Cardiac muscle cell (in vitro differentiated cells and primary cell): ENCODE measurements at regions not wholly inside any gene's neighbourhood (a gene's known extent, or its start where the extent isn't known, plus 50 kb on each side); places are given as distances from the start of the nearest gene placed in this dataset.

Experiments
- DNase-seq, 2 donors: peaks; one replicate each; pipeline versions ENCODE4 v3.0.0 to v3.0.0-alpha.2; 2010 to 2017; ENCODE audit warnings: low read depth in 1 of 2, low spot score in 1 of 2
- H3K27ac ChIP-seq: fragments of 200-600 bp; sonication (generic); 2 replicates; pipeline ENCODE4 v1.5.1; 2016
- H3K27me3 ChIP-seq: fragments of 200-600 bp; sonication (generic); 2 replicates; pipeline ENCODE4 v1.6.0; 2016; ENCODE audit warnings: control low read depth
- H3K36me3 ChIP-seq: fragments of 200-600 bp; sonication (generic); 2 replicates; pipeline ENCODE4 v1.5.1; 2016; ENCODE audit warnings: control low read depth
- H3K4me1 ChIP-seq: fragments of 200-600 bp; sonication (generic); 2 replicates; pipeline ENCODE4 v1.8.1; 2017; ENCODE audit warnings: low read depth, mild to moderate bottlenecking, mixed run types
- H3K4me3 ChIP-seq: fragments of 200-600 bp; sonication (generic); 2 replicates; pipeline ENCODE4 v1.5.1; 2016; ENCODE audit warnings: mild to moderate bottlenecking
- H3K9me3 ChIP-seq: fragments of 200-600 bp; sonication (generic); 2 replicates; pipeline ENCODE4 v1.5.1; 2017; ENCODE audit warnings: low read depth, mild to moderate bottlenecking, control low read depth
- CTCF ChIP-seq: IDR thresholded peaks from 2 replicates; pipeline ENCODE4 v1.5.1; 2012; ENCODE audit warnings: low read depth, mild to moderate bottlenecking, low read length

GRCh38 chr4:124777007-124777406 is 64.5 kb upstream of the ANKRD50 start:
- Histone ChIP-seq H3K27ac (no peak overlapping the region), H3K36me3 (no peaks in the 10 kb centered on the region), H3K27me3 (no peaks in the 10 kb centered on the region), H3K9me3 (no peaks in the 10 kb centered on the region), H3K4me1 (no peaks in the 10 kb centered on the region), H3K4me3 (no peak overlapping the region)
- DNase-seq = no peak
- TF ChIP-seq CTCF = no peak

- Histone ChIP-seq H3K4me3 (no peak overlapping the region), H3K27ac (no peak overlapping the region), H3K9me3 (no peaks in the 10 kb centered on the region), H3K27me3 (no peaks in the 10 kb centered on the region), H3K4me1 (no peaks in the 10 kb centered on the region), H3K36me3 (no peaks in the 10 kb centered on the region)
- peak in 1 of 2 donors; percentile 22 for DNase-seq
- no peak for TF ChIP-seq CTCF
Measured at GRCh38 chr4:124768596-124769365, 56.2 kb upstream of the ANKRD50 start.

GRCh38 chr4:124762956-124763355 is 50.4 kb upstream of the ANKRD50 start:
- no peaks in the 10 kb centered on the region for H3K4me1 ChIP-seq
- H3K9me3 ChIP-seq = no peaks in the 10 kb centered on the region
- no peak overlapping the region for H3K27ac ChIP-seq
- no peak for DNase-seq
- H3K27me3 ChIP-seq = no peaks in the 10 kb centered on the region
- no peak overlapping the region for H3K4me3 ChIP-seq
- H3K36me3 ChIP-seq = no peaks in the 10 kb centered on the region
- no peak for TF ChIP-seq CTCF
